Vagina (tissue), 2 donors: ENCODE measurements at regions not wholly inside any gene's neighbourhood (a gene's known extent, or its start where the extent isn't known, plus 50 kb on each side); places are given as distances from the start of the nearest gene placed in this dataset.

Source experiments
- CTCF ChIP-seq, 3 experiments: fragments of 450-650 bp in 2 of 3; fragments of 200-600 bp in 1 of 3; sonication (generic) in 1 of 3; IDR thresholded peaks; one replicate each; pipeline ENCODE4 v1.5.1; 2017 to 2019; ENCODE audit warnings: antibody characterized with exemption in 3 of 3, mild to moderate bottlenecking in 2 of 3, moderate library complexity in 2 of 3
- POLR2A ChIP-seq, 2 donors: fragments of 450-650 bp; IDR thresholded peaks; one replicate each; pipeline ENCODE4 v1.6.1; 2017; ENCODE audit warnings: antibody characterized with exemption in 2 of 2, mild to moderate bottlenecking in 2 of 2, moderate library complexity in 2 of 2

- TF ChIP-seq POLR2A (IDR thresholded peaks at IDR 0.05) (no peak), CTCF (IDR thresholded peaks at IDR 0.05) (no peak)
These were observed 566.8 kb upstream of the CYLC2 start for GRCh38 chr9:102428305-102428704.
